ENCODE measurements at regions not wholly inside any gene's neighbourhood (a gene's known extent, or its start where the extent isn't known, plus 50 kb on each side); places are given as distances from the start of the nearest gene placed in this dataset.

- TF ChIP-seq, protein P1, sequence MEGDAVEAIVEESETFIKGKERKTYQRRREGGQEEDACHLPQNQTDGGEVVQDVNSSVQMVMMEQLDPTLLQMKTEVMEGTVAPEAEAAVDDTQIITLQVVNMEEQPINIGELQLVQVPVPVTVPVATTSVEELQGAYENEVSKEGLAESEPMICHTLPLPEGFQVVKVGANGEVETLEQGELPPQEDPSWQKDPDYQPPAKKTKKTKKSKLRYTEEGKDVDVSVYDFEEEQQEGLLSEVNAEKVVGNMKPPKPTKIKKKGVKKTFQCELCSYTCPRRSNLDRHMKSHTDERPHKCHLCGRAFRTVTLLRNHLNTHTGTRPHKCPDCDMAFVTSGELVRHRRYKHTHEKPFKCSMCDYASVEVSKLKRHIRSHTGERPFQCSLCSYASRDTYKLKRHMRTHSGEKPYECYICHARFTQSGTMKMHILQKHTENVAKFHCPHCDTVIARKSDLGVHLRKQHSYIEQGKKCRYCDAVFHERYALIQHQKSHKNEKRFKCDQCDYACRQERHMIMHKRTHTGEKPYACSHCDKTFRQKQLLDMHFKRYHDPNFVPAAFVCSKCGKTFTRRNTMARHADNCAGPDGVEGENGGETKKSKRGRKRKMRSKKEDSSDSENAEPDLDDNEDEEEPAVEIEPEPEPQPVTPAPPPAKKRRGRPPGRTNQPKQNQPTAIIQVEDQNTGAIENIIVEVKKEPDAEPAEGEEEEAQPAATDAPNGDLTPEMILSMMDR (conservative IDR thresholded peaks at IDR 0.05; ENCODE audit: low read depth, low read length): no peak
- no peak for TF ChIP-seq RCOR1 (IDR thresholded peaks at IDR 0.05; ENCODE audit: insufficient replicate concordance, low read length)
- TF ChIP-seq CHD1 (IDR thresholded peaks at IDR 0.05; ENCODE audit: low read depth, low read length): no peak
- TF ChIP-seq BHLHE40 (IDR thresholded peaks at IDR 0.05; ENCODE audit: low read depth, low read length): no peak
- no peak for TF ChIP-seq MXI1 (IDR thresholded peaks at IDR 0.05; ENCODE audit: borderline replicate concordance, low read depth, low read length)
- TF ChIP-seq RFX5 (IDR thresholded peaks at IDR 0.05; ENCODE audit: low read depth, low read length): no peak
- no peak for TF ChIP-seq USF2 (IDR thresholded peaks at IDR 0.05; ENCODE audit: low read depth, low read length)
- TF ChIP-seq RAD21 (IDR thresholded peaks at IDR 0.05; ENCODE audit: low read length): no peak
- TF ChIP-seq CEBPB (IDR thresholded peaks at IDR 0.05; ENCODE audit: low read depth, low read length): no peak
These were observed 1207.7 kb downstream of the SLITRK1 start for GRCh38 chr13:82674546-82674945.

All from IMR-90 (cell line).